NCI-H69 (cell line): ENCODE measurements at regions not wholly inside any gene's neighbourhood (a gene's known extent, or its start where the extent isn't known, plus 50 kb on each side); places are given as distances from the start of the nearest gene placed in this dataset.

Experiments
- DNase-seq: peaks from one replicate; lab custom pipeline; 2025; lab: John Stamatoyannopoulos, UW

DNA sequence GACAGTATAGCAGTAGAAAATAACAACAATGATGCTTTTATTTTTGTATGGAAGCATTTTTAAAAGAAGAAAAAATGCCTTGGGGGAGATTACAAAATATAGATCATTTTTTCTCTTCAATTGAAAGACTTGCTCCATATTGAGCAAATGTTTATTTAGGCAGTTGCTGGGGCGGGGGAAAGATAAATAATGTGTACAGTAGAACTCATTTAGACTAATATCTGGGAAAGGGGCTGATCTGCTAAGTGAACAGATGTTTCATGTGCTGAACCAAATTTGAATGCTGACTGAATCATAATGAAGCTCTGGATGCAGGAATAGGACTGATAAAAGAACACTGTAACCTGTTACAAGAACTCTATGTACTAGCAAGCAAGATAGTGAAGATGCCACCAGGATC is 457.1 kb upstream of the TENM4 start:
- DNase-seq: peak; percentile 74

DNA sequence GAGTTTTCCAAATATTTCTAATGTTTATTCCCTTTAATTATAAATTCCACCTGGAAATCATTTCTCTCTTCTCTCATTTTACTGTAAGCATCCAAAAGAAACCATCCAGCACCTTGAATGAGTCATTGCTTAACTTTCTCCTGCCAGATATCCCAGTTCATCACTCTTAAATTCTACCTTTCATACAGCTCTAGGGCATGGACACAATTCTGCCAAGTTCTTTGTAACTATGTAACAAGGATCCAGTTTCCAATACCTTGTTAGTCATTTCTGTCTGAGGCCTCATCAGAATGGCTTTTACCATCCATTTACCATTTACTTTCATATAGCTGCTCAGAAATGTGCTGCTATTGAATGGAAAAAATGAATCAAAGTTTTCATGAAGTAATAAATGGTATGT is 455.4 kb upstream of the TENM4 start:
- DNase-seq: no peak

GRCh38 chr11:79894111-79894510 is 453.3 kb upstream of the TENM4 start:
- DNase-seq: no peak

DNA sequence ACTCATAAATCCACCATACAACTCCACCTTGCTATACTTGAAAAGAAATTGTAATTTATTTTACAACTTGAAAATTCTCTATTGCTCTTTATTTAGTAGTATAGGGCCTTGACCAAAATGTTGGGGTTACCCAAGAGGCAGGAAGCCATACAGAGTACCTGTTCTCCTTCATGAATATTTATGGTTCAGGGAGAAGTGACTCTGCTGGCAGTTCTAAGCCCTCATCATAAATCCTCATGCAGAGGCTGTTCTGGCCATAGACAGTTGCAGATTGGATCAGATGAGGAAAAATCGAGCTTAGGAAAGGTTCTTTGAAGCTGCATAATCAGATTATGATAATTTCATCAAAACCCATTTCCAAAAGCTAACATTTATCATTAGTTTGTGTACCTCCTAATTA is 449.4 kb upstream of the TENM4 start:
- no peak for DNase-seq

DNA sequence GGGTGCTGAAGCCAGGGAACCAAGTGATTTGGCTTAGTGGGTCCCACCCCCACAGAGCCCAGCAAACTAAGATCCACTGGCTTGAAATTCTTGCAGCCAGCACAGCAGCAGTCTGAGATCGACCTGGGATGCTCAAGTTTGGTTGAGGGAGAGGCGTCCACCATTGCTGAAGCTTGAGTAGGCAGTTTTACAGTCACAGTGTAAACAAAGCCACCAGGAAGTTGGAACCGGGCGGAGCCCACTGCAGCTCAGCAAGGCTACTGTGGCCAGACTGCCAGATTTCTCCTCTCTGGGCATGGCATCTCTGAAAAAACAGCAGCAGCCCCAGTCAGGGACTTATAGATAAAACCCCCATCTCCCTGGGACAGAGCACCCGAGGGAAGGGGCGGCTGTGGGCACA is 424.1 kb upstream of the TENM4 start:
- DNase-seq: peak; percentile 58

DNA sequence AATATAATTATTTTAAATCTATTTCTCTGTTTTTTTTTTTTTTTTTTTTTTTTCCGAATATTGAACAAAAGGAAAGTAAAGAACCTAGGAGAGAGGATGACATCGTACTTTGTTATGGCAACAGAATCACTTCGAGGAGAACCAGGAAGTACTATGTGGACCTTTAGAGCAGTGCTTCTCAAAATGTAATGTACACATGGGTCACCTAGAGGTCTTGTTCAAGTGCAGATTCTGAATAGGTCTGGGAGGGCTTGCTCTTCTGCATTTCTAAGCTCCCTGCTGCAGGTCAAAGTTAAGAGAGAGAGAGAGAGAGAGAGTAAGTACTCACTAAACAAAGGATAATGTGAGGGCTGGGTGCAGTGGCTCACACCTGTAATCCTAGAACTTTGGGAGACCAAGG is 419.5 kb upstream of the TENM4 start:
- DNase-seq: peak; percentile 9

DNA sequence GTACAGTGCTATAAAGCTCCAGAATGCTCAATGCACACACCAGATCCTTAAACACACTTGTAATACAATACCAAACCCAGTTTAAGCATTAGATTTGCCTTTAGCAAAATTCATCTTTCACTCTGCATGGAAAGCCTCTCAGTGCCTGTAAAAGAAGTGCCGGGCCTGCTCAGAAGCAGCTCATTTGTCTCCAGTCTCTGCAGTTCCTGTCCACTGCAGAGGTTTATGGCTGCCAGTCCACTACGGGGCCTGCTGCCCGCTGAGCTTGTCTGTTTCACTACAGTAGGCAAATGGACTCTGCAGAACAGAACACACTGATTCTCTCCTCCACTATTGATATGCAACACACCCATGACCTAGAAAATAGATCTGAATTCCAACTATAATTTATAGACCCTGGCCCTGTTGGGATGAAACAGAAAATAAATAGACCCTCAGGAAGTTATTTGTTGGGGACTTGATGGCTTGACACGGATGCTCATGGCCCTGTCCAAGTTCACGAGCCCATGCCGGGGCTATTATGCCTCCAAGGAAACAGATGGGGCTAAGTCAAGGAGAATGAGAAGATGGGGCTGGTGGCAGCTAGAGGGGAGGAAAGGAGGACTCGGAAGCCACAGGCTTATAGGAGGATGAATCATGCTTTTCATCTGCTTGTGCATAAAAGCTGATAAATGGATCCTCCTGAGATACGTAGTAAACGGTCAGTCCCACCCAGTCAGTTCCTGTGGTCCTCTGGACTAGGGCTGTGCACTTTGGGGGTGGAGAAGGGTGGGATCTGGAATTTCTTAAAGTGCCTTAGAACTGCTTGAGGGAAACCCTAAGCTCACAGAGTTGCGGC is 416.8 kb upstream of the TENM4 start:
- no peak for DNase-seq

DNA sequence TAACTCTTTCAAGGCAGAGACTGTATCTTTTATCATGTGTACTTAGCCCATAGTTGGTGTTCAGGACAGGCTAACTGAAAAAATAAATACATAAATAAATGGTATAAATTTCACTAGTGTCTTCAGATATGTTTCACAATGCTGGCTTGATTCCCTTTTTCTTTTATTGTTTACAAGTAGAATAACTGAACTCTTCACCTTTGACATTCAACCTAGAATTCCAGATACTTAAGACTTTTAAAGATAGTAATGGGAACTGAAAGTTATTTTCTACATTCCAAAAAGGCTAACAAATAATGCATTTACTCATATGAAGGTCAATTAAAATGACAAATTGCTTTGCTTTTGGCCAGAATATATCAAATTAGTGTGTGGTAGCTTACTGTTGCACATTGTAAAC is 411.3 kb upstream of the TENM4 start:
- DNase-seq: no peak

DNA sequence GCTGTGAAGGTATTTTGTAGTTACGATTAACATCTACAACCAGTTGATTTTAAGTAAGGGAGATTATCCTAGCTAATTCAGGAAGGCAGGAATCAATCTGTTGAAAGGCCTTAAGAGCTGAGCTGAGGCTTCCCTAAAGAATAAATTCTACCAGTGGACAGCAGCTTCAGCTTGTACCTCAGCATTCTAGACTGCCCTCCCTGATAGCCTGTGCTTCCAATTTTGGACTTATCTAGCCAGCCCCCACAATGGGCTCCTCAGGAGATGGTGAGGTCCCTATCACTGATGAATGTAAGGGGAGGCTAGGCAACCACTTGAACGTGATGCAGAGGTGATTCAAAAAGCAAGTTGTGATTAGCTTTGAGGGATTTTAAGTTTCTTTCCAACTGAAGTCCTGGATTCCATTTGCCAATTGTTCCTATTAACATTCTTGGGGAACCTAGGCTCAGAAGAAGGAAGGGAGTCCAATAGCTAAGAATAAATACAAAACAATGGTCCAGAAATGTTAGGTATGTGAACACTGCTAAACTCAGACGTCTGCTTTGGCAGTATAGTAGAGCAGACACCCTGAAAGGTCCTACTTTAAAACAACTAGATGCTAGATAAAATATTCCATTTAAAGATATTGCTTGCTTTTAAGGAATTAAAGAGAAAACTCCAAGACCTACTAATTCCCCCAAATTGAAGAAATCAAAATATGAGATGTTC is 404.3 kb upstream of the TENM4 start:
- no peak for DNase-seq

DNA sequence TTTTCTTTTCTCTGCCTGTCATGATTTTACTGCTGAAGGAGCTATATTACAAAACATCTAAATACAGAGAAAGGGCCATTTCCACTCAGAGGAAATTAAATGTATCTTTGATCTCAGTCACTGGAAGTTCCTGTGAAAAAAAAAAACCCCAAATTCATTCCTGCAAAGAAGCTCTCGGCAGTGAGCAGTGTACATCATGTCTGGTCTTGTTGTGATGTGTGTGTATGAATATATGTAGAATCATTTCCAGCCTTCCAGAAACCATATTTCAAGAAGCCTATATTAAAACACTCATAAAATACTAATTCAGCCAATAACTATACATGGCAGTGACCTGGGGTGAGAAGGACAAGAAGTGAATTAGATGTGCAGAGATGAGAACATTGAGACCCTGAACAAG is 393.2 kb upstream of the TENM4 start:
- DNase-seq: no peak

GRCh38 chr11:79830446-79830845 is 389.6 kb upstream of the TENM4 start:
- DNase-seq: no peak

DNA sequence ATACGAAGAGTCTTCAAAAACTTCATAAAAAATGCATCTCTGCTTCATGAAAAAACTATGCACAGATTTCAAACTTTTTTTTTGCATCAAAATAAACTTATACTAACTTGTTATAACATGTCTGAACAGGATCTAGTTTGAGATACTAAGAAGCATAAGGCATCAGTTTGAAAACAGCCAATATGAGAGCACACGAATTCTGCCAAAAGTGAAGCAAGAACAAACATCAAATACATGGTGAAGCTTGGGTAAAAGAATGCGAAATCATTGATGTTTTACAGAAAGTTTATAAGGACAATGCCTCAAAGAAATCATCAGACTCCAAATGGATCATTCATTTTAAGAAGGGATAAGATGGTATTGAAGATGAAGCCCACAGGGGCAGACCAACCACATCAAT is 389.1 kb upstream of the TENM4 start:
- DNase-seq: no peak

GRCh38 chr11:79822766-79823165 is 381.9 kb upstream of the TENM4 start:
- DNase-seq: no peak

GRCh38 chr11:79813551-79813950 is 372.7 kb upstream of the TENM4 start:
- no peak for DNase-seq

- DNase-seq: peak; percentile 75
Observed at GRCh38 chr11:79809487-79809886, 368.7 kb upstream of the TENM4 start.

GRCh38 chr11:79807506-79807905 is 366.7 kb upstream of the TENM4 start:
- no peak for DNase-seq

- DNase-seq: no peak
Observed at GRCh38 chr11:79796704-79797103, 355.9 kb upstream of the TENM4 start.

DNA sequence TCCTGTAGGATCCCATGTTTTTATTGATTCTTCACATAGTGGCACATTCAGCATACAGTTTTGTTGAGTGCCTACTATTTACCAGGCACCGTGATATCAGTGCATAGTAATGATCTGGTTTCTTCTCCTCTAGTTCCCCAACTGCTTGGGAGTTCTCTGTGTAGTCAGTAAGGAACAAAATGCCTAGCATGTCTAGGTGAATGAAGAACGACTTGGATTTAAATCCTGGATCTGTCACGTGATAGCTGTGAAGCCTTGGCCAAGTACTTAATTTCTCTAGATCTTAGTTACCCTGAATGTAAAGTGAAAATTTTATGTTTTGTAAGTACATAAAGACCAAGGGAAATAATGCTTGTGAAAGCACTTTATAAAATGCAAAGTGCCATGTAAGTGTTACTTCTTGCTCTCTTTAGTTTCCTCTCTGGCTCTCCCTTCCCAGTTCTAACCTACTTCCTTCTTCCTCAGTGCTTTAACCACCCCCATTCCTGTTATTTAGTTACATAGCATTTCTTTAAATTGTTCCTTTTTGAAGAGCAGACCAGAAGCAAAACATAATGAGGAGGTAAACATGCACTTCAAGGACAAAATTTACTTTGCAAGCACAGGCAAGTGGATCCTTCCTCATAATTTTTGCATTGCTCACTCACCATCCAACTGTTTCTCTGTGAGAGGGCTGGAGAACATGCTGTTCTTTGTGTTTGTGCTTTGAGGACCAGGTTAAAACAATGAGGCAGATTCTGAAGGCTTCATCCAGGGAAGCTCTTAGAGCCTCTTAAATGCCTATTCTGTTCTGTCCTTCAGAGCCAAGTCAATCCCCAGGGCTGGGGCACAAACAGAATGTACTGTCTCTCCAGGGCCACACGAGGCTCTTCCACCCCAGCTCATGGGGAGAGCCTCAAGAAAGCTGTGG is 353.9 kb upstream of the TENM4 start:
- peak; percentile 35 for DNase-seq

DNA sequence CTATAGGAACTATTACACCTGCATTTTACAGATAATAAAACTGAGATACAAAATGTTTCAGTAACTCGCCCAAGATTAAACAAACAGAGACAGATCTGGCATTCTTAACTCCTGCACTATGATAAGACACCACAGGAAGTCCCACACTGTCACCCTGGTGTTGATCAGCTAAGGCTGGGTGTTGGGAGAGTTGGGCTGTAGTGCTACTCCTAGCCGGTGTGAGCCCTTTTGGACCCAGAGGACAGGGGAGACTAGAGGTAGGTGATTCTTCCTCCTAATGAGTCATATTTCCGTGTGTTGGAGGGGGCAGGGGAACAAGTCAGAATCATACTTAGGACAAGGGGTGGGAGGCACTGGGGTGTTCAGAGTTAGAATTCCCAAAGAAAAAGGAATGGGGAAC is 353.2 kb upstream of the TENM4 start:
- DNase-seq: no peak

DNA sequence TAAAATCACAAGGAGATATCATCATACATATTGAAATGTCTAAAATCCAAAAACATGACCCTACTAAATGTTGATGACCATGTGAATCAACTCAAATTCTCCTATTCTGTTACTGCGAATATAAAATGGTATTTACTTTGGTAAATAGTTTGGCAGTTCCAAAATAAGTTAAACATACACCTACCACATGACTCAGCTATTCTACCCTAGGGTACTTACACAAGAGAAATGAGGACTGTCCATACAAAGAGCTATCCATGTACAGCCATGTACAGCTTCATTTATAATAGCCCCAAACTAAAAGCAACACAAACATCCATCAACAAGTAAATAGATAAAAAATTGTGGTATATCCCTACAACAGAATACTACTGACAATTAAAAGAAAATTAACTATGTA is 346.1 kb upstream of the TENM4 start:
- no peak for DNase-seq

- DNase-seq: no peak
Observed at GRCh38 chr11:79783833-79784232, 343.0 kb upstream of the TENM4 start.

DNA sequence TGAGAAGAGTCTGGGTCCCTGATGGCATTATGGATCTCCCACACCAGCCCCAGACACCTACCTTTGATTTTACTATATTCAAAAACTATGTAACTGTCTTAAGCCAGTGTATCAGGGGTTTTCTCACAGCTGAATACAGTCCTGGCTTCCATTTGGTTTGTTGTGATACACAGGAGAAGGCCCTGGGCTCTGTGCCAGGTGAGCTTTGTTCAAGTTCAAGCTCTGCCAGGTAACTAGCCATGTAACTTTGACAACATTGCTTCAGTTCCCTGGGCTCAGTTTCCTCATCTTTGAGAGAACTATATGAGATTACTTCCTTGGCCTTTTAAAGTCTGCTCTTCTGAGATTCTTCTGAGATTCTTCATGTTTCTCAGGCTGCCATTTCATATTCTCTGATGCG is 327.5 kb upstream of the TENM4 start:
- DNase-seq: peak; percentile 60
